ENCODE measurements at regions not wholly inside any gene's neighbourhood (a gene's known extent, or its start where the extent isn't known, plus 50 kb on each side); places are given as distances from the start of the nearest gene placed in this dataset.

DNA sequence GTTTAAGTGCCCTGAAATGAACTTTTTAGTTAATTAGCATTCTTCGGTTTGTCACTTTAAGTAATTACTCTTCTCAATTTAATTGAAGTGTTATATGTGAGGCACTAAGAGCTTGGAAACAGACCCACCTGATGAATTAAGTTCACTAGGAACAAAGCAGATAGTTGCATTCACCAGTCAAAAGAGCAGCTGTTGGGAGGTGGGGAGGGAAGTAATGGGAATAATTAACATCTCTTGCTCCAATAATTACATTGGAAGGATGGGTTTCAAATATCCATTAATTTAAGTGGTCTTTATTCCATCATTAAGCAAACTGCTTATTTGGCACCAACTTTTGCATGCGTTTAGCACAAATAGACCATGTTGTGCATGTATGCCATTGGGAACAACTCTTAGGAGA lies 667.2 kb downstream of the GALC start:
- no peaks in the 10 kb centered on the region for H3K4me1 ChIP-seq (ENCODE audit: insufficient read depth, low read length, poor library complexity, severe bottlenecking)
- DNase-seq (ENCODE audit: low spot score) = no peak
- BruUV-seq (replicated peaks) = no TSS peak
- H3K9me3 ChIP-seq (ENCODE audit: low read depth, low read length, poor library complexity, severe bottlenecking) = no peaks in the 10 kb centered on the region
- no peak overlapping the region for H3K4me3 ChIP-seq (ENCODE audit: low read depth, low read length, poor library complexity, severe bottlenecking)
- intact Hi-C loops (cut with micrococcal nuclease; ENCODE audit: unreplicated experiment) = no loop called here
- H3K27me3 ChIP-seq (replicated peaks; ENCODE audit: insufficient read depth, low read depth, low read length, poor library complexity) = no peaks in the 10 kb centered on the region
- TF ChIP-seq EZH2 (IDR thresholded peaks at IDR 0.05; ENCODE audit: borderline replicate concordance, low read depth, low read length, poor library complexity, severe bottlenecking) = no peak
- TF ChIP-seq, protein P1, sequence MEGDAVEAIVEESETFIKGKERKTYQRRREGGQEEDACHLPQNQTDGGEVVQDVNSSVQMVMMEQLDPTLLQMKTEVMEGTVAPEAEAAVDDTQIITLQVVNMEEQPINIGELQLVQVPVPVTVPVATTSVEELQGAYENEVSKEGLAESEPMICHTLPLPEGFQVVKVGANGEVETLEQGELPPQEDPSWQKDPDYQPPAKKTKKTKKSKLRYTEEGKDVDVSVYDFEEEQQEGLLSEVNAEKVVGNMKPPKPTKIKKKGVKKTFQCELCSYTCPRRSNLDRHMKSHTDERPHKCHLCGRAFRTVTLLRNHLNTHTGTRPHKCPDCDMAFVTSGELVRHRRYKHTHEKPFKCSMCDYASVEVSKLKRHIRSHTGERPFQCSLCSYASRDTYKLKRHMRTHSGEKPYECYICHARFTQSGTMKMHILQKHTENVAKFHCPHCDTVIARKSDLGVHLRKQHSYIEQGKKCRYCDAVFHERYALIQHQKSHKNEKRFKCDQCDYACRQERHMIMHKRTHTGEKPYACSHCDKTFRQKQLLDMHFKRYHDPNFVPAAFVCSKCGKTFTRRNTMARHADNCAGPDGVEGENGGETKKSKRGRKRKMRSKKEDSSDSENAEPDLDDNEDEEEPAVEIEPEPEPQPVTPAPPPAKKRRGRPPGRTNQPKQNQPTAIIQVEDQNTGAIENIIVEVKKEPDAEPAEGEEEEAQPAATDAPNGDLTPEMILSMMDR (conservative IDR thresholded peaks at IDR 0.05; ENCODE audit: low read depth, low read length) = no peak
- CTCF ChIA-PET = no interaction called here
- POLR2A ChIA-PET (ENCODE audit: low non-redundant PET) = no interaction called here
- no peak overlapping the region for H3K27ac ChIP-seq (ENCODE audit: low read depth, low read length, poor library complexity, severe bottlenecking)
- no peaks in the 10 kb centered on the region for H3K36me3 ChIP-seq (ENCODE audit: insufficient read depth, low read length, poor library complexity, severe bottlenecking)

GRCh38 chr14:87323191-87323590 lies 669.8 kb downstream of the GALC start:
- intact Hi-C loops (cut with micrococcal nuclease; ENCODE audit: unreplicated experiment) = no loop called here
- DNase-seq (ENCODE audit: low spot score) = no peak
- no peaks in the 10 kb centered on the region for H3K27me3 ChIP-seq (replicated peaks; ENCODE audit: insufficient read depth, low read depth, low read length, poor library complexity)
- no TSS peak for BruUV-seq (replicated peaks)
- no peaks in the 10 kb centered on the region for H3K36me3 ChIP-seq (ENCODE audit: insufficient read depth, low read length, poor library complexity, severe bottlenecking)
- H3K27ac ChIP-seq (ENCODE audit: low read depth, low read length, poor library complexity, severe bottlenecking) = no peak overlapping the region
- H3K4me3 ChIP-seq (ENCODE audit: low read depth, low read length, poor library complexity, severe bottlenecking) = no peak overlapping the region
- TF ChIP-seq, protein P1 (conservative IDR thresholded peaks at IDR 0.05; ENCODE audit: low read depth, low read length) = no peak
- TF ChIP-seq EZH2 (IDR thresholded peaks at IDR 0.05; ENCODE audit: borderline replicate concordance, low read depth, low read length, poor library complexity, severe bottlenecking) = no peak
- H3K4me1 ChIP-seq (ENCODE audit: insufficient read depth, low read length, poor library complexity, severe bottlenecking) = no peaks in the 10 kb centered on the region
- H3K9me3 ChIP-seq (ENCODE audit: low read depth, low read length, poor library complexity, severe bottlenecking) = no peaks in the 10 kb centered on the region
- POLR2A ChIA-PET (ENCODE audit: low non-redundant PET) = no interaction called here
- CTCF ChIA-PET = no interaction called here

- Histone ChIP-seq H3K4me3 (ENCODE audit: low read depth, low read length, poor library complexity, severe bottlenecking) (no peak overlapping the region), H3K4me1 (ENCODE audit: insufficient read depth, low read length, poor library complexity, severe bottlenecking) (no peaks in the 10 kb centered on the region), H3K36me3 (ENCODE audit: insufficient read depth, low read length, poor library complexity, severe bottlenecking) (no peaks in the 10 kb centered on the region), H3K9me3 (ENCODE audit: low read depth, low read length, poor library complexity, severe bottlenecking) (no peaks in the 10 kb centered on the region), H3K27ac (ENCODE audit: low read depth, low read length, poor library complexity, severe bottlenecking) (no peak overlapping the region), H3K27me3 (replicated peaks; ENCODE audit: insufficient read depth, low read depth, low read length, poor library complexity) (no peaks in the 10 kb centered on the region)
- ChIA-PET POLR2A (ENCODE audit: low non-redundant PET) (no interaction called here), CTCF (no interaction called here)
- DNase-seq (ENCODE audit: low spot score) = no peak
- no TSS peak for BruUV-seq (replicated peaks)
- TF ChIP-seq, protein P1 (conservative IDR thresholded peaks at IDR 0.05; ENCODE audit: low read depth, low read length) = no peak
- TF ChIP-seq EZH2 (IDR thresholded peaks at IDR 0.05; ENCODE audit: borderline replicate concordance, low read depth, low read length, poor library complexity, severe bottlenecking) = no peak
- intact Hi-C loops (cut with micrococcal nuclease; ENCODE audit: unreplicated experiment) = no loop called here
Measured at GRCh38 chr14:87321548-87321947, 671.4 kb downstream of the GALC start.
